ENCODE measurements at regions not wholly inside any gene's neighbourhood (a gene's known extent, or its start where the extent isn't known, plus 50 kb on each side); places are given as distances from the start of the nearest gene placed in this dataset.
A peak's percentile ranks its signal among the peaks of the same experiment; 100 is the strongest.

GRCh38 chr14:103259801-103260628 is 74.0 kb upstream of the EIF5 start:
- TF ChIP-seq CTCF (IDR thresholded peaks at IDR 0.05) (no peak), POLR2A (IDR thresholded peaks at IDR 0.05) (peak in 1 of 3 donors; percentile 33)
